ENCODE measurements at regions not wholly inside any gene's neighbourhood (a gene's known extent, or its start where the extent isn't known, plus 50 kb on each side); places are given as distances from the start of the nearest gene placed in this dataset.
"Not testable (repeated sequence)": the region's sequence is repeated elsewhere in the genome, so short reads cannot be mapped to it uniquely, and the experiment has no call there.

DNA sequence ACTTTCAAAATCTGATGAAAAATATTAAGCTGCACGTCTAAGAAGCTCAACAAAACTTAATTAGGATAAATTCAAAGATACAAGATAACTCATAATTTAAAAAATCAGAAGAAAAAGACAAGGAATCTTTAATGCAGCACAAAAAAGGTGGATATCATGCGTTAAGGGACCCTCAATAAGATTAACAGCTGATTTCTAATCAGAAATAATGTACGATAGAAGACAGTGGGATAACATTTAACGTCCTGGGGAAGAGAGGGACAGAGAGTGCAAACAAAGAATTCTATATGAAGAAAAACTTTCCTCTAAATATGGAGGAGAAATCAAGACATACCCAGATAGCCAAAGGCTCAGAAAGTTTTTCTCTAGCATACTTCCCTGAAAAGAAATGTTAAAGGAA is 519.5 kb downstream of the PYDC2 start:
- no peaks in the 10 kb centered on the region for H3K27me3 ChIP-seq (ENCODE audit: insufficient read depth, low read depth)
- no peak overlapping the region for H3K4me3 ChIP-seq (IDR thresholded peaks at IDR 0.05; ENCODE audit: insufficient read depth, low read depth, low read length)
- H3K36me3 ChIP-seq (ENCODE audit: insufficient read depth) = no peaks in the 10 kb centered on the region
- TF ChIP-seq, protein P1, sequence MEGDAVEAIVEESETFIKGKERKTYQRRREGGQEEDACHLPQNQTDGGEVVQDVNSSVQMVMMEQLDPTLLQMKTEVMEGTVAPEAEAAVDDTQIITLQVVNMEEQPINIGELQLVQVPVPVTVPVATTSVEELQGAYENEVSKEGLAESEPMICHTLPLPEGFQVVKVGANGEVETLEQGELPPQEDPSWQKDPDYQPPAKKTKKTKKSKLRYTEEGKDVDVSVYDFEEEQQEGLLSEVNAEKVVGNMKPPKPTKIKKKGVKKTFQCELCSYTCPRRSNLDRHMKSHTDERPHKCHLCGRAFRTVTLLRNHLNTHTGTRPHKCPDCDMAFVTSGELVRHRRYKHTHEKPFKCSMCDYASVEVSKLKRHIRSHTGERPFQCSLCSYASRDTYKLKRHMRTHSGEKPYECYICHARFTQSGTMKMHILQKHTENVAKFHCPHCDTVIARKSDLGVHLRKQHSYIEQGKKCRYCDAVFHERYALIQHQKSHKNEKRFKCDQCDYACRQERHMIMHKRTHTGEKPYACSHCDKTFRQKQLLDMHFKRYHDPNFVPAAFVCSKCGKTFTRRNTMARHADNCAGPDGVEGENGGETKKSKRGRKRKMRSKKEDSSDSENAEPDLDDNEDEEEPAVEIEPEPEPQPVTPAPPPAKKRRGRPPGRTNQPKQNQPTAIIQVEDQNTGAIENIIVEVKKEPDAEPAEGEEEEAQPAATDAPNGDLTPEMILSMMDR (conservative IDR thresholded peaks at IDR 0.05; ENCODE audit: low read depth, low read length) = no peak
- H3K27ac ChIP-seq = no peak overlapping the region
- no peak overlapping the region for H3K4me2 ChIP-seq
- no peaks in the 10 kb centered on the region for H4K20me1 ChIP-seq (ENCODE audit: insufficient read depth)
- no peak overlapping the region for H3K9ac ChIP-seq
- no peak overlapping the region for H2AFZ ChIP-seq (ENCODE audit: low read depth)
- no peaks in the 10 kb centered on the region for H3K79me2 ChIP-seq (ENCODE audit: insufficient read depth, low read depth)
- H3K4me1 ChIP-seq (ENCODE audit: low read depth, poor library complexity, severe bottlenecking) = no peaks in the 10 kb centered on the region

- H3K4me1 ChIP-seq (ENCODE audit: low read depth, poor library complexity, severe bottlenecking) = no peaks in the 10 kb centered on the region
- H3K9ac ChIP-seq = no peak overlapping the region
- H3K4me2 ChIP-seq = no peak overlapping the region
- no peak overlapping the region for H3K27ac ChIP-seq
- TF ChIP-seq, protein P1 (conservative IDR thresholded peaks at IDR 0.05; ENCODE audit: low read depth, low read length) = no peak
- no peak overlapping the region for H2AFZ ChIP-seq (ENCODE audit: low read depth)
- H3K4me3 ChIP-seq (IDR thresholded peaks at IDR 0.05; ENCODE audit: insufficient read depth, low read depth, low read length) = no peak overlapping the region
- H3K36me3 ChIP-seq (ENCODE audit: insufficient read depth) = no peaks in the 10 kb centered on the region
- H3K79me2 ChIP-seq (ENCODE audit: insufficient read depth, low read depth) = no peaks in the 10 kb centered on the region
- no peaks in the 10 kb centered on the region for H4K20me1 ChIP-seq (ENCODE audit: insufficient read depth)
- no peaks in the 10 kb centered on the region for H3K27me3 ChIP-seq (ENCODE audit: insufficient read depth, low read depth)
These were observed 521.5 kb downstream of the PYDC2 start for GRCh38 chr3:191982481-191982880.

DNA sequence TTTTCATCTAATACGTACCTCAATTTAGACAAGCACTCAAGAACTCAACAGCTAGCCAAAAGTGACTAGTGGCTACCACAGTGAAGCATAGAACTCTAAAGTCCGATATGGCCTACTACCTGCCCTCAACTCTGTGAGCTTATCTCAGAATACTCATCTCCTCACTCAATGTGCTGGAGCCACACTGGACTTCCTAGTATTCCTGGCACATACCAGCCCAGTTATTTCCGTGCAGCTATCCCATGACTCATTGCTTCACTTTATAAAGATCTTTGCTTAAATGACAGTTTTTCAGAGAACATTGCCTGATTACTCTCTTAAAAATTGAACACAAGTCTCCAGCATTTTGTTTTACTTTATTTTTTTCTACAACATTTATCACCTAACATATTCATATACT is 524.7 kb downstream of the PYDC2 start:
- no peaks in the 10 kb centered on the region for H3K27me3 ChIP-seq (ENCODE audit: insufficient read depth, low read depth)
- H3K27ac ChIP-seq = no peak overlapping the region
- H3K36me3 ChIP-seq (ENCODE audit: insufficient read depth) = no peaks in the 10 kb centered on the region
- H2AFZ ChIP-seq (ENCODE audit: low read depth) = no peak overlapping the region
- no peaks in the 10 kb centered on the region for H3K4me1 ChIP-seq (ENCODE audit: low read depth, poor library complexity, severe bottlenecking)
- TF ChIP-seq, protein P1 (conservative IDR thresholded peaks at IDR 0.05; ENCODE audit: low read depth, low read length) = no peak
- no peak overlapping the region for H3K4me3 ChIP-seq (IDR thresholded peaks at IDR 0.05; ENCODE audit: insufficient read depth, low read depth, low read length)
- no peak overlapping the region for H3K4me2 ChIP-seq
- H3K79me2 ChIP-seq (ENCODE audit: insufficient read depth, low read depth) = no peaks in the 10 kb centered on the region
- H3K9ac ChIP-seq = no peak overlapping the region
- H4K20me1 ChIP-seq (ENCODE audit: insufficient read depth) = no peaks in the 10 kb centered on the region

GRCh38 chr3:191987831-191988350 is 526.9 kb downstream of the PYDC2 start:
- TF ChIP-seq, protein P1 (conservative IDR thresholded peaks at IDR 0.05; ENCODE audit: low read depth, low read length) = no peak
- H2AFZ ChIP-seq (ENCODE audit: low read depth) = no peak overlapping the region
- no peaks in the 10 kb centered on the region for H3K27me3 ChIP-seq (ENCODE audit: insufficient read depth, low read depth)
- no peak overlapping the region for H3K4me2 ChIP-seq
- H3K79me2 ChIP-seq (ENCODE audit: insufficient read depth, low read depth) = no peaks in the 10 kb centered on the region
- H3K27ac ChIP-seq = no peak overlapping the region
- no peak overlapping the region for H3K4me3 ChIP-seq (IDR thresholded peaks at IDR 0.05; ENCODE audit: insufficient read depth, low read depth, low read length)
- no peaks in the 10 kb centered on the region for H3K36me3 ChIP-seq (ENCODE audit: insufficient read depth)
- H3K4me1 ChIP-seq (ENCODE audit: low read depth, poor library complexity, severe bottlenecking) = no peaks in the 10 kb centered on the region
- no peaks in the 10 kb centered on the region for H4K20me1 ChIP-seq (ENCODE audit: insufficient read depth)
- no peak overlapping the region for H3K9ac ChIP-seq

DNA sequence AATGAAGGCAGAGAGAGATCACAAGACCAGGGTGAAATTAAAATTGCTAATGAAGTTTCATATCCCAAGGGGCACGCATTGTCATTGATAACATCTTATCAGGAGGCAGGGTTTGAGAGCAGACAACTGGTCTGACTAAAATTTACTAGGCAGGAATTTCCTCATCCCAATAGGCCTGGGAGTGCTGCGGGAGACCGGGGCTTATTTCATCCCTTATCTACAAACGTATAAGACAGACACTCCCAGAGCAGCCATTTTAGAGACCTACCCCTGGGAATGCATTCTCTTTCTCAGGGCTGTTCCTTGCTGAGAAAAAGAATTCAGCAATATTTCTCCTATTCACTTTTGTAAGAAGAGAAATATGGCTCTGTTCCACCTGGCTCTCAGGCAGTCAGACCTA is 533.0 kb downstream of the PYDC2 start:
- not testable (repeated sequence) for H3K27me3 ChIP-seq (ENCODE audit: insufficient read depth, low read depth); H3K4me2 ChIP-seq; H3K27ac ChIP-seq; H3K36me3 ChIP-seq (ENCODE audit: insufficient read depth); H2AFZ ChIP-seq (ENCODE audit: low read depth); H3K4me3 ChIP-seq (IDR thresholded peaks at IDR 0.05; ENCODE audit: insufficient read depth, low read depth, low read length); H3K9ac ChIP-seq; H3K79me2 ChIP-seq (ENCODE audit: insufficient read depth, low read depth); H3K4me1 ChIP-seq (ENCODE audit: low read depth, poor library complexity, severe bottlenecking); H4K20me1 ChIP-seq (ENCODE audit: insufficient read depth)
